ENCODE measurements at regions not wholly inside any gene's neighbourhood (a gene's known extent, or its start where the extent isn't known, plus 50 kb on each side); places are given as distances from the start of the nearest gene placed in this dataset.

GRCh38 chr6:43938178-43939105 is 168.4 kb downstream of the VEGFA start:
- TF ChIP-seq CTCF (IDR thresholded peaks at IDR 0.05) (no peak), EP300 (IDR thresholded peaks at IDR 0.05) (no peak), POLR2AphosphoS5 (IDR thresholded peaks at IDR 0.05) (no peak), POLR2A (IDR thresholded peaks at IDR 0.05) (no peak)
